OCI-LY3 (cell line): ENCODE measurements at regions not wholly inside any gene's neighbourhood (a gene's known extent, or its start where the extent isn't known, plus 50 kb on each side); places are given as distances from the start of the nearest gene placed in this dataset.

ENCODE experiments used
- H2AFZ ChIP-seq: fragments of 200-600, 300-600 bp; shearing (Covaris generic); 2 replicates; pipeline ENCODE4 v1.6.0; 2014; ENCODE audit warnings: antibody characterized with exemption, low read depth, low read length
- H3K27ac ChIP-seq: fragments of 200-600, 300-600 bp; sonication (generic); 2 replicates; pipeline ENCODE4 v1.5.1; 2014; ENCODE audit warnings: mild to moderate bottlenecking, low read length, moderate library complexity, mixed read lengths
- H3K27me3 ChIP-seq: fragments of 200-600, 300-600 bp; sonication (generic); 2 replicates; pipeline ENCODE4 v1.6.1; 2014; ENCODE audit warnings: low read depth, low read length, mixed read lengths
- H3K36me3 ChIP-seq: fragments of 200-600, 300-600 bp; sonication (generic); replicated peaks from 2 replicates; pipeline ENCODE3; 2014; ENCODE audit warnings: low read depth, low read length, mixed read lengths
- H3K4me1 ChIP-seq: fragments of 300-600, 200-600 bp; sonication (generic); 2 replicates; pipeline ENCODE4 v1.6.1; 2014; ENCODE audit warnings: low read length, mixed read lengths
- H3K4me2 ChIP-seq: fragments of 200-600, 300-600 bp; sonication (generic); 2 replicates; pipeline ENCODE4 v1.6.1; 2014; ENCODE audit warnings: low read length, mixed read lengths
- H3K4me3 ChIP-seq: fragments of 300-600, 200-600 bp; sonication (generic); 2 replicates; pipeline ENCODE4 v1.5.1; 2014; ENCODE audit warnings: antibody characterized with exemption, mild to moderate bottlenecking, low read length, moderate library complexity
- H3K79me2 ChIP-seq: fragments of 300-600, 200-600 bp; shearing (Covaris generic); 2 replicates; pipeline ENCODE4 v1.6.1; 2014; ENCODE audit warnings: mild to moderate bottlenecking, low read length, mixed read lengths
- H3K9ac ChIP-seq: fragments of 300-600, 200-600 bp; shearing (Covaris generic); 2 replicates; pipeline ENCODE4 v1.6.0; 2014; ENCODE audit warnings: mild to moderate bottlenecking, low read length, moderate library complexity
- H3K9me3 ChIP-seq: fragments of 200-600, 300-600 bp; shearing (Covaris generic); 2 replicates; pipeline ENCODE4 v1.6.1; 2014; ENCODE audit warnings: low read length, mixed read lengths; ENCODE audit not compliant: insufficient read depth
- H4K20me1 ChIP-seq: fragments of 200-600, 300-600 bp; sonication (generic); 2 replicates; pipeline ENCODE4 v1.6.1; 2016; ENCODE audit warnings: low read length, mixed read lengths; ENCODE audit not compliant: insufficient read depth
- EZH2phosphoT487 ChIP-seq: fragments of 200-600 bp; shearing (Covaris generic); IDR thresholded peaks from 2 replicates; pipeline ENCODE4 v1.6.1; 2018; ENCODE audit warnings: antibody characterized with exemption, mixed run types, low read depth
- TF ChIP-seq, protein P1 (sequence below): fragments of 200-600, 300-600 bp; sonication (generic); IDR thresholded peaks from 2 replicates; pipeline ENCODE4 v1.5.1; 2014; ENCODE audit warnings: antibody characterized with exemption, low read length, low read depth

DNA sequence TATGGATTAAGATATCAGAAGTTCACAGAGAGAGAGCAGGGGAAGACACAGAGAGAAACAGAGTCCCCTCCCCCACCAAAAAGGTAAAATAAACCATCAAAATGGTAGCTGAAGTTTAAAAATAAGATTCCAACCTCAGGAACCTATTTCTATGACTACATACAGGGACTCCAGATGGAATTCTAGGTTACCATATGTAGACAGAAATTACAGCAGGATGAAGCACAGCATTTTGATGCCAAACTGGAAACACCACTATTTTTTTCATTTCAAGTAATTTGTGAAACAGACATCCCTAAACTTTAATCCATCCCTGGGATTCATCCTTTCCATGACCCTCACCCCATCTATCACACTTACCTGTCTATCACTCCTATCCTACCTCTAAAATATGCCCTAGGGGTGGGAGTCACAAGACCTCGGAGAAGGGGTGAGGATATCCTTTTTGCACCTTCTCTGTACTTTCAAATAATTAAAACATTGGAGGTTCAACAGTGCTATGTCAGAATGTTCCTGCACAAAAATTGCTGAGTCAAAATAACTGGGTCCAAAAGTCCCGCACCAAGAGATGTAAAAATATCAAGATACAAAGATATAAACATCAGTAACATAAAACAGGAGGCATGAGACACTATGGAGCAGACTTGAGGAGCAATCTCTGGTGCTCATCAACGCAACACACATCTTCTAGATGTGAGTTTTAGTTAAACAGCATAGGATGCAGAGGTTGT is 344.5 kb upstream of the RASGEF1B start:
- Histone ChIP-seq H3K4me2 (no peak overlapping the region), H2AFZ (no peak overlapping the region), H3K4me3 (no peak overlapping the region), H3K4me1 (no peaks in the 10 kb centered on the region), H3K9ac (no peak overlapping the region), H3K27ac (no peak overlapping the region), H3K9me3 (no peaks in the 10 kb centered on the region), H3K36me3 (no peaks in the 10 kb centered on the region), H3K79me2 (no peaks in the 10 kb centered on the region), H4K20me1 (no peaks in the 10 kb centered on the region), H3K27me3 (0 out of 2 replicates have a peak, but pooled peaks cover 3% of the 10 kb centered on the region)
- TF ChIP-seq, protein P1, sequence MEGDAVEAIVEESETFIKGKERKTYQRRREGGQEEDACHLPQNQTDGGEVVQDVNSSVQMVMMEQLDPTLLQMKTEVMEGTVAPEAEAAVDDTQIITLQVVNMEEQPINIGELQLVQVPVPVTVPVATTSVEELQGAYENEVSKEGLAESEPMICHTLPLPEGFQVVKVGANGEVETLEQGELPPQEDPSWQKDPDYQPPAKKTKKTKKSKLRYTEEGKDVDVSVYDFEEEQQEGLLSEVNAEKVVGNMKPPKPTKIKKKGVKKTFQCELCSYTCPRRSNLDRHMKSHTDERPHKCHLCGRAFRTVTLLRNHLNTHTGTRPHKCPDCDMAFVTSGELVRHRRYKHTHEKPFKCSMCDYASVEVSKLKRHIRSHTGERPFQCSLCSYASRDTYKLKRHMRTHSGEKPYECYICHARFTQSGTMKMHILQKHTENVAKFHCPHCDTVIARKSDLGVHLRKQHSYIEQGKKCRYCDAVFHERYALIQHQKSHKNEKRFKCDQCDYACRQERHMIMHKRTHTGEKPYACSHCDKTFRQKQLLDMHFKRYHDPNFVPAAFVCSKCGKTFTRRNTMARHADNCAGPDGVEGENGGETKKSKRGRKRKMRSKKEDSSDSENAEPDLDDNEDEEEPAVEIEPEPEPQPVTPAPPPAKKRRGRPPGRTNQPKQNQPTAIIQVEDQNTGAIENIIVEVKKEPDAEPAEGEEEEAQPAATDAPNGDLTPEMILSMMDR, result no peak

DNA sequence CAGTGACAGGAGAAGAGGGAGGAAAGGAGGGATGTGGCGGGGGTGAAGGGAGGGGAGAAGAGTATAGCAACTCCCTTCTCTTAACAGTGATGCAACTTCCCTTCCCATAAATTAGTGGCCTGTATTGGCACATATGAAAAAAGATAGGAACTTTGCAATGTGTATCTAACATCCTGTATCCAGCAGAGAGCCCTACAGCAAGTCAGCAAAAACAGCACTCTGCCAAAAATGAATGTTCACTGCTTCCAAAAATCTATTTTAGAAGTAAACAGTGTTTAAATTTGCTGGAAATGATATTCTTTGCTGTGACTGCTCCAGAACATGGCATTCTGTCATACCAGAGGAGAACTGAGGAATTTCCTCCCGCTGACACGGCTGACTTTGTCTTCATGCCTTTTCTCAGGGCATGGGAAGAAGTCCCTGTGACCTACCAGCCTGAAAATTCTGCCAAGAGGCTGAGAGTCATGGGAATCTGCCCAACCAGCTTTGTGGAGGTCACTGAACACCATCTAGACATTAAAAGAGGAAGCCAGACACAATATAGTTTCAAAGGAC is 343.4 kb upstream of the RASGEF1B start:
- no peak overlapping the region for H2AFZ ChIP-seq
- H3K79me2 ChIP-seq, result no peaks in the 10 kb centered on the region
- no peaks in the 10 kb centered on the region for H3K36me3 ChIP-seq
- H3K4me3 ChIP-seq, result no peak overlapping the region
- 0 out of 2 replicates have a peak, but pooled peaks cover 3% of the 10 kb centered on the region for H3K27me3 ChIP-seq
- no peak overlapping the region for H3K27ac ChIP-seq
- TF ChIP-seq, protein P1, result no peak
- no peak for TF ChIP-seq EZH2phosphoT487
- H3K4me2 ChIP-seq, result no peak overlapping the region
- H3K4me1 ChIP-seq, result no peaks in the 10 kb centered on the region
- no peak overlapping the region for H3K9ac ChIP-seq
- no peaks in the 10 kb centered on the region for H3K9me3 ChIP-seq
- H4K20me1 ChIP-seq, result no peaks in the 10 kb centered on the region

DNA sequence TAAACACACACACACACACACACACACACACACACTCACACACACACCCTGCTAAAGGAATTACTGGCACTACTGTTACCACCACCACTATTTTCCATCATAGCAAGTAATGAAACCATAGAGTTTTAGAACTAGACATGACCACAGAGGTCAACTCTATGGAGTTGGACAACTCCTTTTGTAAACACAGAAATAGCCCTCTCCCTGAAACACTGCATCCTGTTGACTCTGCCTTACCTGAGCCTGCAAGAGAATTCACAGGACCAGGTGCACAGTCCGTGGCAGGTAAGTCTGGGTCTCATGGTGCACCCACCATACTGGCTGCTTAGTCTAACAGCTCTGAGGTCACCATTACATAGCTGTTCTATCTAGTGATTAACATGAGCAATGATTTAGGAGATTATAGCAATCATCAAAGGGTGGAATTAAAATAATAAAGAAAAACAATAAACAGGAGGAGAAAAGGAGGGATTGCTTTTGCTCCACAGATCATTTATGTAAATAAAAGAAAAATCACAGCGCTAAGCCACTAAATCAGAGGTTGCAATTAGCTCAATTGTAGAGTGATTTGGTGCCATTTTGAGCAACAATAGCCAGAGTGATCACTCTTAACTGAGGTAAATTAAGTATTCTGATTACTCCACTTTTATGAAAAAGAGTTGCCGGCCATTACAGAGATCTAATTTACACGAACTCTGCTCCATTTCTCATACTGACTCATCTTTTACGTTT is 340.0 kb upstream of the RASGEF1B start:
- TF ChIP-seq, protein P1, result no peak
- no peak for TF ChIP-seq EZH2phosphoT487
- no peak overlapping the region for H2AFZ ChIP-seq
- no peaks in the 10 kb centered on the region for H3K36me3 ChIP-seq
- H3K9me3 ChIP-seq, result no peaks in the 10 kb centered on the region
- no peak overlapping the region for H3K9ac ChIP-seq
- no peak overlapping the region for H3K4me2 ChIP-seq
- 0 out of 2 replicates have a peak, but pooled peaks cover 3% of the 10 kb centered on the region for H3K27me3 ChIP-seq
- no peaks in the 10 kb centered on the region for H3K79me2 ChIP-seq
- no peak overlapping the region for H3K4me3 ChIP-seq
- H3K4me1 ChIP-seq, result no peaks in the 10 kb centered on the region
- H3K27ac ChIP-seq, result no peak overlapping the region
- H4K20me1 ChIP-seq, result no peaks in the 10 kb centered on the region
